ENCODE measurements at regions not wholly inside any gene's neighbourhood (a gene's known extent, or its start where the extent isn't known, plus 50 kb on each side); places are given as distances from the start of the nearest gene placed in this dataset.

- TF ChIP-seq, protein P1, sequence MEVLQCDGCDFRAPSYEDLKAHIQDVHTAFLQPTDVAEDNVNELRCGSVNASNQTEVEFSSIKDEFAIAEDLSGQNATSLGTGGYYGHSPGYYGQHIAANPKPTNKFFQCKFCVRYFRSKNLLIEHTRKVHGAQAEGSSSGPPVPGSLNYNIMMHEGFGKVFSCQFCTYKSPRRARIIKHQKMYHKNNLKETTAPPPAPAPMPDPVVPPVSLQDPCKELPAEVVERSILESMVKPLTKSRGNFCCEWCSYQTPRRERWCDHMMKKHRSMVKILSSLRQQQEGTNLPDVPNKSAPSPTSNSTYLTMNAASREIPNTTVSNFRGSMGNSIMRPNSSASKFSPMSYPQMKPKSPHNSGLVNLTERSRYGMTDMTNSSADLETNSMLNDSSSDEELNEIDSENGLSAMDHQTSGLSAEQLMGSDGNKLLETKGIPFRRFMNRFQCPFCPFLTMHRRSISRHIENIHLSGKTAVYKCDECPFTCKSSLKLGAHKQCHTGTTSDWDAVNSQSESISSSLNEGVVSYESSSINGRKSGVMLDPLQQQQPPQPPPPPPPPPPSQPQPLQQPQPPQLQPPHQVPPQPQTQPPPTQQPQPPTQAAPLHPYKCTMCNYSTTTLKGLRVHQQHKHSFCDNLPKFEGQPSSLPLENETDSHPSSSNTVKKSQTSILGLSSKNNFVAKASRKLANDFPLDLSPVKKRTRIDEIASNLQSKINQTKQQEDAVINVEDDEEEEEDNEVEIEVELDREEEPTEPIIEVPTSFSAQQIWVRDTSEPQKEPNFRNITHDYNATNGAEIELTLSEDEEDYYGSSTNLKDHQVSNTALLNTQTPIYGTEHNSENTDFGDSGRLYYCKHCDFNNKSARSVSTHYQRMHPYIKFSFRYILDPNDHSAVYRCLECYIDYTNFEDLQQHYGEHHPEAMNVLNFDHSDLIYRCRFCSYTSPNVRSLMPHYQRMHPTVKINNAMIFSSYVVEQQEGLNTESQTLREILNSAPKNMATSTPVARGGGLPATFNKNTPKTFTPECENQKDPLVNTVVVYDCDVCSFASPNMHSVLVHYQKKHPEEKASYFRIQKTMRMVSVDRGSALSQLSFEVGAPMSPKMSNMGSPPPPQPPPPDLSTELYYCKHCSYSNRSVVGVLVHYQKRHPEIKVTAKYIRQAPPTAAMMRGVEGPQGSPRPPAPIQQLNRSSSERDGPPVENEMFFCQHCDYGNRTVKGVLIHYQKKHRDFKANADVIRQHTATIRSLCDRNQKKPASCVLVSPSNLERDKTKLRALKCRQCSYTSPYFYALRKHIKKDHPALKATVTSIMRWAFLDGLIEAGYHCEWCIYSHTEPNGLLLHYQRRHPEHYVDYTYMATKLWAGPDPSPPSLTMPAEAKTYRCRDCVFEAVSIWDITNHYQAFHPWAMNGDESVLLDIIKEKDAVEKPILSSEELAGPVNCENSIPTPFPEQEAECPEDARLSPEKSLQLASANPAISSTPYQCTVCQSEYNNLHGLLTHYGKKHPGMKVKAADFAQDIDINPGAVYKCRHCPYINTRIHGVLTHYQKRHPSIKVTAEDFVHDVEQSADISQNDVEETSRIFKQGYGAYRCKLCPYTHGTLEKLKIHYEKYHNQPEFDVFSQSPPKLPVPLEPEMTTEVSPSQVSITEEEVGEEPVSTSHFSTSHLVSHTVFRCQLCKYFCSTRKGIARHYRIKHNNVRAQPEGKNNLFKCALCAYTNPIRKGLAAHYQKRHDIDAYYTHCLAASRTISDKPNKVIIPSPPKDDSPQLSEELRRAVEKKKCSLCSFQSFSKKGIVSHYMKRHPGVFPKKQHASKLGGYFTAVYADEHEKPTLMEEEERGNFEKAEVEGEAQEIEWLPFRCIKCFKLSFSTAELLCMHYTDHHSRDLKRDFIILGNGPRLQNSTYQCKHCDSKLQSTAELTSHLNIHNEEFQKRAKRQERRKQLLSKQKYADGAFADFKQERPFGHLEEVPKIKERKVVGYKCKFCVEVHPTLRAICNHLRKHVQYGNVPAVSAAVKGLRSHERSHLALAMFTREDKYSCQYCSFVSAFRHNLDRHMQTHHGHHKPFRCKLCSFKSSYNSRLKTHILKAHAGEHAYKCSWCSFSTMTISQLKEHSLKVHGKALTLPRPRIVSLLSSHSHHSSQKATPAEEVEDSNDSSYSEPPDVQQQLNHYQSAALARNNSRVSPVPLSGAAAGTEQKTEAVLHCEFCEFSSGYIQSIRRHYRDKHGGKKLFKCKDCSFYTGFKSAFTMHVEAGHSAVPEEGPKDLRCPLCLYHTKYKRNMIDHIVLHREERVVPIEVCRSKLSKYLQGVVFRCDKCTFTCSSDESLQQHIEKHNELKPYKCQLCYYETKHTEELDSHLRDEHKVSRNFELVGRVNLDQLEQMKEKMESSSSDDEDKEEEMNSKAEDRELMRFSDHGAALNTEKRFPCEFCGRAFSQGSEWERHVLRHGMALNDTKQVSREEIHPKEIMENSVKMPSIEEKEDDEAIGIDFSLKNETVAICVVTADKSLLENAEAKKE (CRISPR knock-in tag; IDR thresholded peaks at IDR 0.05): no peak
- TF ChIP-seq STAT1 (IDR thresholded peaks at IDR 0.05; ENCODE audit: unreplicated experiment) (no peak), EZH2 (IDR thresholded peaks at IDR 0.05; ENCODE audit: low read depth, unreplicated experiment) (no peak), ZNF114 (CRISPR knock-in tag; IDR thresholded peaks at IDR 0.05) (no peak), ZNF331 (CRISPR knock-in tag; IDR thresholded peaks at IDR 0.05; ENCODE audit: low read depth) (no peak), EZH2phosphoT487 (IDR thresholded peaks at IDR 0.05; ENCODE audit: unreplicated experiment) (no peak), JUNB (IDR thresholded peaks at IDR 0.05; ENCODE audit: unreplicated experiment) (no peak), NANOG (IDR thresholded peaks at IDR 0.05; ENCODE audit: borderline replicate concordance) (no peak)
- TF ChIP-seq, protein P2, sequence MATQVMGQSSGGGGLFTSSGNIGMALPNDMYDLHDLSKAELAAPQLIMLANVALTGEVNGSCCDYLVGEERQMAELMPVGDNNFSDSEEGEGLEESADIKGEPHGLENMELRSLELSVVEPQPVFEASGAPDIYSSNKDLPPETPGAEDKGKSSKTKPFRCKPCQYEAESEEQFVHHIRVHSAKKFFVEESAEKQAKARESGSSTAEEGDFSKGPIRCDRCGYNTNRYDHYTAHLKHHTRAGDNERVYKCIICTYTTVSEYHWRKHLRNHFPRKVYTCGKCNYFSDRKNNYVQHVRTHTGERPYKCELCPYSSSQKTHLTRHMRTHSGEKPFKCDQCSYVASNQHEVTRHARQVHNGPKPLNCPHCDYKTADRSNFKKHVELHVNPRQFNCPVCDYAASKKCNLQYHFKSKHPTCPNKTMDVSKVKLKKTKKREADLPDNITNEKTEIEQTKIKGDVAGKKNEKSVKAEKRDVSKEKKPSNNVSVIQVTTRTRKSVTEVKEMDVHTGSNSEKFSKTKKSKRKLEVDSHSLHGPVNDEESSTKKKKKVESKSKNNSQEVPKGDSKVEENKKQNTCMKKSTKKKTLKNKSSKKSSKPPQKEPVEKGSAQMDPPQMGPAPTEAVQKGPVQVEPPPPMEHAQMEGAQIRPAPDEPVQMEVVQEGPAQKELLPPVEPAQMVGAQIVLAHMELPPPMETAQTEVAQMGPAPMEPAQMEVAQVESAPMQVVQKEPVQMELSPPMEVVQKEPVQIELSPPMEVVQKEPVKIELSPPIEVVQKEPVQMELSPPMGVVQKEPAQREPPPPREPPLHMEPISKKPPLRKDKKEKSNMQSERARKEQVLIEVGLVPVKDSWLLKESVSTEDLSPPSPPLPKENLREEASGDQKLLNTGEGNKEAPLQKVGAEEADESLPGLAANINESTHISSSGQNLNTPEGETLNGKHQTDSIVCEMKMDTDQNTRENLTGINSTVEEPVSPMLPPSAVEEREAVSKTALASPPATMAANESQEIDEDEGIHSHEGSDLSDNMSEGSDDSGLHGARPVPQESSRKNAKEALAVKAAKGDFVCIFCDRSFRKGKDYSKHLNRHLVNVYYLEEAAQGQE (IDR thresholded peaks at IDR 0.05; ENCODE audit: unreplicated experiment): no peak
- no peaks in the 10 kb centered on the region for H3K27me3 ChIP-seq (ENCODE audit: insufficient read depth)
- peak; percentile 76 for ATAC-seq
- peak; percentile 31 for DNase-seq (ENCODE audit: low spot score)
- Mint-ChIP-seq H3K9me3 (peaks cover 13% of the 10 kb centered on the region), H3K4me1 (peaks cover 18% of the 10 kb centered on the region), H3K27me3 (ENCODE audit: insufficient read depth, low read depth, poor library complexity) (peaks cover 3% of the 10 kb centered on the region), H3K4me3 (no peak overlapping the region), H3K36me3 (ENCODE audit: low read depth) (peaks cover 12% of the 10 kb centered on the region; the same call in 2 of the 3 replicates), H3K27ac (no peak overlapping the region)
- 0 out of 2 replicates have a peak, but pooled peaks cover 8% of the 10 kb centered on the region for H3K9me2 ChIP-seq (ENCODE audit: insufficient read depth)
- H3F3A ChIP-seq (replicated peaks; ENCODE audit: low read depth): no peaks in the 10 kb centered on the region
- H3K27ac ChIP-seq (ENCODE audit: low read depth): no peak overlapping the region
- no peaks in the 10 kb centered on the region for H3K4me1 ChIP-seq (ENCODE audit: insufficient read depth)
- peaks cover 7% of the 10 kb centered on the region; the same call in 1 of the 2 replicates for H3K36me3 ChIP-seq (ENCODE audit: insufficient read depth)
- H3K4me3 ChIP-seq: no peak overlapping the region
- H3K4me2 ChIP-seq: 0 out of 2 replicates have a peak overlapping the region, but pooled peaks have one; percentile 36
- H3K79me2 ChIP-seq (replicated peaks; ENCODE audit: insufficient read depth): no peaks in the 10 kb centered on the region
- peak overlapping the region; percentile 70; the same call in 1 of the 2 replicates for H2AFZ ChIP-seq
- H4K20me1 ChIP-seq (replicated peaks; ENCODE audit: insufficient read depth): no peaks in the 10 kb centered on the region
Observed at GRCh38 chr5:4230786-4231641, 635.4 kb downstream of the IRX1 start.

Measured in GM23338 (cell line).